GM19238 (cell line): ENCODE measurements at regions not wholly inside any gene's neighbourhood (a gene's known extent, or its start where the extent isn't known, plus 50 kb on each side); places are given as distances from the start of the nearest gene placed in this dataset.

ENCODE experiments used
- DNase-seq: peaks from one replicate; pipeline ENCODE4 v3.0.0; 2011; ENCODE audit warnings: low spot score; ENCODE audit not compliant: insufficient read length

DNA sequence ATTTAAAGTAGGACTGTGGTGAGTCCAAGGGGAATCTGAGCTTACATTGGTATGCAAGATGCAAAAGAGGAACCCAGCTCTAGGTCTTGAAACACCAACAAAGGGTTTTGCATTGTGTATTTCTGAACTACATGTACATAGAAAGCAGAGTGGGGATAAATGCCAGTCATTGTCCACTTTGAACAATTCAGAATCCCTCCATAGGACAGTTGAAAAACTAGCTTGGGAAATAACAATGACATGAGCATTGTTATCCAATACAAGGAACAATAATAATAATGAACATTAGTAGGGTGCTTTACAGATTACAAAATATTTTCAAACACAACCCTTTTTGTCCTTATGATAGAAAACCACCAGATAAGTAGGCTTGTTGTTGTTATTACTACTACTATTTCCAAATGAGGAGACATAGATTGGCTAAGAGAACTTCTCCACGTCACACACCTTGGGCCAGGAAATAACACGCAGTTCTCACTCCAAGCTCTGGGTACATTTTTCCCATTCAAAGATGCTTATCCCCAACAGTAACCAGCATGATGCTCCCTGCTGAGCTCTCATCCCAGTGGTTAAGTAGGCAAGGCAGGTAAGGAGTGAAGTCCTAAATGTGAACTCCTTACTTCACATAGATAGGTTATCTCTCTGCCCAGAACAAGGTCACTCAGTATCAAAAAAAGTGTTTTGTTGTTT is 51.7 kb upstream of the RASSF8 start:
- no peak for DNase-seq
